Breast epithelium (tissue), 4 donors: ENCODE measurements at regions not wholly inside any gene's neighbourhood (a gene's known extent, or its start where the extent isn't known, plus 50 kb on each side); places are given as distances from the start of the nearest gene placed in this dataset.
"Not testable (repeated sequence)": the region's sequence is repeated elsewhere in the genome, so short reads cannot be mapped to it uniquely, and the experiment has no call there.

ENCODE experiments used
- DNase-seq, 2 donors: peaks; one replicate each; pipeline ENCODE4 v3.0.0-alpha.2; 2019; ENCODE audit warnings: low spot score in 2 of 2
- H3K27ac ChIP-seq, 2 donors: fragments of 200-600 bp; sonication (generic) in 1 of 2; one replicate each; pipeline ENCODE4 v1.5.1; 2016 to 2019; ENCODE audit warnings: mild to moderate bottlenecking in 1 of 2
- H3K27me3 ChIP-seq, 2 donors: fragments of 200-600 bp; sonication (generic) in 1 of 2; one replicate each; pipeline versions ENCODE4 v1.5.1 to v1.6.0; 2017 to 2019; ENCODE audit warnings: control low read depth in 1 of 2, mild to moderate bottlenecking in 1 of 2
- H3K36me3 ChIP-seq: fragments of 200-600 bp; one replicate; pipeline ENCODE4 v1.5.1; 2019
- H3K4me1 ChIP-seq, 2 donors: fragments of 200-600 bp; sonication (generic); one replicate each; pipeline ENCODE4 v1.5.1; 2016 to 2019; ENCODE audit warnings: control low read depth in 1 of 2
- H3K4me3 ChIP-seq, 3 donors: fragments of 200-600 bp; sonication (generic); 1 replicate in 2 of 3; 2 replicates in 1 of 3; pipeline ENCODE4 v1.5.1; 2016 to 2019; ENCODE audit warnings: mild to moderate bottlenecking in 3 of 3, moderate library complexity in 2 of 3
- H3K9me3 ChIP-seq, 2 donors: fragments of 200-600 bp; sonication (generic) in 1 of 2; one replicate each; pipeline ENCODE4 v1.5.1; 2016 to 2019; ENCODE audit warnings: control low read depth in 1 of 2
- CTCF ChIP-seq, 3 donors: fragments of 450-650 bp; IDR thresholded peaks; one replicate each; pipeline ENCODE4 v1.5.1; 2016 to 2017; ENCODE audit warnings: antibody characterized with exemption in 3 of 3, mild to moderate bottlenecking in 3 of 3, moderate library complexity in 3 of 3
- POLR2A ChIP-seq: fragments of 450-650 bp; IDR thresholded peaks from one replicate; pipeline ENCODE4 v1.6.1; 2016; ENCODE audit warnings: antibody characterized with exemption, mild to moderate bottlenecking, moderate library complexity
- POLR2AphosphoS5 ChIP-seq, 3 donors: sonication (generic); formaldehyde crosslinking; IDR thresholded peaks; one replicate each; pipeline ENCODE4 v1.6.1; 2017; ENCODE audit warnings: antibody characterized with exemption in 3 of 3
- intact Hi-C: fragments of 100-400 bp; cut with DNase I; formaldehyde crosslinking; loops from one replicate; pipeline ENCODE4 v1.15.1; 2023; ENCODE audit warnings: low total_unique reads

GRCh38 chr21:35467566-35467965 is 418.5 kb upstream of the RUNX1 start:
- no peak for DNase-seq
- no peak overlapping the region for H3K27ac ChIP-seq
- no peaks in the 10 kb centered on the region for H3K36me3 ChIP-seq
- H3K4me3 ChIP-seq: no peak overlapping the region
- TF ChIP-seq CTCF (IDR thresholded peaks at IDR 0.05) (no peak), POLR2A (no peak), POLR2AphosphoS5 (IDR thresholded peaks at IDR 0.05) (no peak)
- no peaks in the 10 kb centered on the region for H3K27me3 ChIP-seq
- intact Hi-C loops: no loop called here
- no peaks in the 10 kb centered on the region for H3K9me3 ChIP-seq
- H3K4me1 ChIP-seq: no peaks in the 10 kb centered on the region

DNA sequence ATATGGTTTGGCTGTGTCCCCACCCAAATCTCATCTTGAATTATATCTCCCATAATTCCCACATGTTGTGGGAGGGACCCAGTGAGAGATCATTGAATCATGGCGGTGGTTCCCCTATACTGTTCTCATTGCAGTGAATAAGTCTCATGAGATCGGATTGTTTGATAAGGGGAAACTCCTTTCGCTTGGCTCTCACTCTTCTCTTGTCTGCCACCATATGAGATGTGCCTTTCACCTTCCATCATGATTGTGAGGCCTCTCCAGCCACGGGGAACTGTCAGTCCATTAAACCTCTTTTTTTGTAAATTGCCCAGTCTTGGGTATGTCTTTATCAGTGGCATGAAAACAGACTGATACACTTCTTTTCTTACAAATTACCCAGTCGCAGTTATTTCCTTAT is 417.6 kb upstream of the RUNX1 start:
- H3K27me3 ChIP-seq, H3K4me3 ChIP-seq, DNase-seq, H3K4me1 ChIP-seq, H3K27ac ChIP-seq, H3K36me3 ChIP-seq, intact Hi-C loops, H3K9me3 ChIP-seq: not testable (repeated sequence)

DNA sequence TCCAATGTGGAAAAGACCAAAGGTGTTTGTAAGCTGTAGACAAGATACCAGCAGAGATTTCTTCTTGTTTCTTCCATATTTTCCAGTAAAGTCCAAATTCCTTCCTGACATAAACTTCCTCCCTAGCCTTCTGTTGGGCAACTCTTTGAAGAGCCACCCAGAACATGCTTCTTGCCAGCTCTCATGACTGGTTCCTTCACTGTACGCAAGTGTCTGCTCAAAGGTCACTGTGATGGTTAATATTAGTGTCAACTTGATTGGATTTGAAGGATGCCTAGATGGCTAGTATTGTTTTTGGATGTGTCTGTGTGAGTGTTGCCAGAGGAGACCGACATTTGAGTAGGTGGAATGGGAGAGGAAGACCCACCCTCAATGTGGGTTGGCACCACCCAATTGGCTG is 416.6 kb upstream of the RUNX1 start:
- no peak overlapping the region for H3K27ac ChIP-seq
- TF ChIP-seq POLR2A (no peak), POLR2AphosphoS5 (IDR thresholded peaks at IDR 0.05) (no peak), CTCF (IDR thresholded peaks at IDR 0.05) (no peak)
- intact Hi-C loops: no loop called here
- H3K4me1 ChIP-seq: no peaks in the 10 kb centered on the region
- H3K9me3 ChIP-seq: no peaks in the 10 kb centered on the region
- H3K27me3 ChIP-seq: no peaks in the 10 kb centered on the region
- no peaks in the 10 kb centered on the region for H3K36me3 ChIP-seq
- DNase-seq: no peak
- H3K4me3 ChIP-seq: no peak overlapping the region

DNA sequence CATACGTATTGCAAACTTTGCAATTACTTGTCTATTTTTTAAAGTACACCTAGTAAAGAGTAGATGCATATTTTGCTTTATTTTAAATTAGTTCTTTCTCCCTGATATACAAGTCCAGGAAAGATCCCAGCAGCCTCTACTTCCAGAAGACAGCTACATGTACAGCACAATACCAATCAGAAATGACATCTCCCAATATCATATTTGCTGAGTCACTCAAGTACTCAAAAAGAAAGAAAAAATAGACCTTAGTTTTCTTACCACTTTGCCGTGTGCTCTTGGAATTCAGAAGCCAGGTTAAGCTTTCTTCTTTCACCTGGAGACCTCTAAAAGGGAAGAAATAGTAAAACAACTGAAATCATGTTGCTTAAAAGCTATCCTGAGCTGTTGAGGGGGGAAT is 412.6 kb upstream of the RUNX1 start:
- Histone ChIP-seq H3K4me3 (no peak overlapping the region), H3K27ac (no peak overlapping the region), H3K9me3 (no peaks in the 10 kb centered on the region), H3K36me3 (no peaks in the 10 kb centered on the region), H3K4me1 (no peaks in the 10 kb centered on the region), H3K27me3 (no peaks in the 10 kb centered on the region)
- TF ChIP-seq POLR2AphosphoS5 (IDR thresholded peaks at IDR 0.05) (no peak), POLR2A (no peak), CTCF (IDR thresholded peaks at IDR 0.05) (no peak)
- intact Hi-C loops: no loop called here
- DNase-seq: no peak

- no peak for DNase-seq
- H3K27ac ChIP-seq: no peak overlapping the region
These were observed 411.3 kb upstream of the RUNX1 start for GRCh38 chr21:35460441-35460840.

More at GRCh38 chr21:35460441-35460840, 411.3 kb upstream of the RUNX1 start:
- TF ChIP-seq POLR2A (no peak), POLR2AphosphoS5 (IDR thresholded peaks at IDR 0.05) (no peak), CTCF (IDR thresholded peaks at IDR 0.05) (no peak)
- H3K9me3 ChIP-seq: no peaks in the 10 kb centered on the region
- intact Hi-C loops: no loop called here
- H3K4me3 ChIP-seq: no peak overlapping the region
- H3K27me3 ChIP-seq: no peaks in the 10 kb centered on the region
- no peaks in the 10 kb centered on the region for H3K36me3 ChIP-seq
- no peaks in the 10 kb centered on the region for H3K4me1 ChIP-seq
